SK-N-MC (cell line): ENCODE measurements at regions not wholly inside any gene's neighbourhood (a gene's known extent, or its start where the extent isn't known, plus 50 kb on each side); places are given as distances from the start of the nearest gene placed in this dataset.

Experiments
- DNase-seq: peaks from one replicate; pipeline ENCODE4 v3.0.0-alpha.2; 2011; ENCODE audit warnings: low read depth, low spot score
- H3K27ac ChIP-seq: fragments of 200-600 bp; sonication (generic); 2 replicates; pipeline ENCODE4 v1.5.1; 2016; ENCODE audit warnings: mixed run types
- H3K36me3 ChIP-seq: fragments of 200-600 bp; sonication (generic); 2 replicates; pipeline ENCODE4 v1.6.1; 2017; ENCODE audit warnings: antibody characterized with exemption, low read length, mixed read lengths; ENCODE audit not compliant: insufficient read depth
- H3K4me3 ChIP-seq: fragments of 200-600 bp; sonication (generic); 2 replicates; pipeline ENCODE4 v1.5.1; 2016
- H3K9ac ChIP-seq: fragments of 200-600 bp; sonication (generic); 2 replicates; pipeline ENCODE4 v1.8.0; 2017; ENCODE audit warnings: mixed run types, mixed read lengths; ENCODE audit not compliant: insufficient read length
- H3K9me3 ChIP-seq: fragments of 200-600 bp; sonication (generic); 2 replicates; pipeline ENCODE4 v1.6.1; 2017; ENCODE audit warnings: low read depth, mild to moderate bottlenecking, antibody characterized with exemption, low read length, moderate library complexity, mixed read lengths
- EZH2 ChIP-seq: fragments of 200-600 bp; sonication (generic); IDR thresholded peaks from one replicate; pipeline ENCODE4 v1.6.1; 2017; ENCODE audit warnings: antibody characterized with exemption
- FOXP2 ChIP-seq: optimal IDR thresholded peaks from 2 replicates; pipeline ENCODE3; 2011; ENCODE audit warnings: mild to moderate bottlenecking, moderate library complexity; ENCODE audit not compliant: insufficient read depth; ENCODE audit errors: extremely low read length, control extremely low read depth
- POLR2AphosphoS5 ChIP-seq: IDR thresholded peaks from 2 replicates; pipeline ENCODE4 v1.6.1; 2012; ENCODE audit warnings: mild to moderate bottlenecking, low read depth, low read length, borderline replicate concordance

GRCh38 chr14:98736701-98737338 lies 535.2 kb downstream of the BCL11B start:
- no peaks in the 10 kb centered on the region for H3K9me3 ChIP-seq
- DNase-seq: no peak
- no peak overlapping the region for H3K27ac ChIP-seq
- no peak overlapping the region for H3K4me3 ChIP-seq
- H3K9ac ChIP-seq: no peak overlapping the region
- no peak for TF ChIP-seq FOXP2
- no peak for TF ChIP-seq EZH2
- no peaks in the 10 kb centered on the region for H3K36me3 ChIP-seq

- no peak overlapping the region for H3K9ac ChIP-seq
- TF ChIP-seq EZH2 (no peak), POLR2AphosphoS5 (no peak), FOXP2 (no peak)
- no peak overlapping the region for H3K4me3 ChIP-seq
- H3K9me3 ChIP-seq: no peaks in the 10 kb centered on the region
- no peak overlapping the region for H3K27ac ChIP-seq
- no peaks in the 10 kb centered on the region for H3K36me3 ChIP-seq
- no peak for DNase-seq
Observed at GRCh38 chr14:98741523-98741922, 530.5 kb downstream of the BCL11B start.

- H3K9me3 ChIP-seq: no peaks in the 10 kb centered on the region
- no peaks in the 10 kb centered on the region for H3K36me3 ChIP-seq
- no peak overlapping the region for H3K27ac ChIP-seq
- no peak for DNase-seq
- no peak overlapping the region for H3K9ac ChIP-seq
- no peak overlapping the region for H3K4me3 ChIP-seq
- TF ChIP-seq EZH2: no peak
- no peak for TF ChIP-seq POLR2AphosphoS5
- TF ChIP-seq FOXP2: no peak
Observed at GRCh38 chr14:98742001-98742400, 530.0 kb downstream of the BCL11B start.

- no peak for DNase-seq
- Histone ChIP-seq H3K9me3 (no peaks in the 10 kb centered on the region), H3K9ac (no peak overlapping the region), H3K4me3 (no peak overlapping the region), H3K27ac (no peak overlapping the region), H3K36me3 (no peaks in the 10 kb centered on the region)
- TF ChIP-seq EZH2 (no peak), POLR2AphosphoS5 (no peak), FOXP2 (no peak)
Observed at GRCh38 chr14:98743536-98743935, 528.5 kb downstream of the BCL11B start.

- H3K9ac ChIP-seq: no peak overlapping the region
- no peaks in the 10 kb centered on the region for H3K36me3 ChIP-seq
- no peak for DNase-seq
- H3K27ac ChIP-seq: no peak overlapping the region
- H3K9me3 ChIP-seq: no peaks in the 10 kb centered on the region
- TF ChIP-seq FOXP2: no peak
- TF ChIP-seq POLR2AphosphoS5: no peak
- TF ChIP-seq EZH2: no peak
- H3K4me3 ChIP-seq: no peak overlapping the region
Observed at GRCh38 chr14:98748966-98749365, 523.0 kb downstream of the BCL11B start.

GRCh38 chr14:98751110-98751509 lies 520.9 kb downstream of the BCL11B start:
- Histone ChIP-seq H3K9me3 (peaks cover 4% of the 10 kb centered on the region; the same call in 1 of the 2 replicates), H3K27ac (no peak overlapping the region), H3K36me3 (no peaks in the 10 kb centered on the region), H3K4me3 (no peak overlapping the region), H3K9ac (no peak overlapping the region)
- no peak for TF ChIP-seq EZH2
- TF ChIP-seq FOXP2: no peak
- no peak for TF ChIP-seq POLR2AphosphoS5
- DNase-seq: no peak

- H3K9ac ChIP-seq: no peak overlapping the region
- no peak overlapping the region for H3K4me3 ChIP-seq
- H3K27ac ChIP-seq: no peak overlapping the region
- H3K9me3 ChIP-seq: peaks cover 4% of the 10 kb centered on the region; the same call in 1 of the 2 replicates
- no peak for DNase-seq
- no peaks in the 10 kb centered on the region for H3K36me3 ChIP-seq
- TF ChIP-seq POLR2AphosphoS5 (no peak), EZH2 (no peak), FOXP2 (no peak)
Observed at GRCh38 chr14:98752660-98753059, 519.3 kb downstream of the BCL11B start.

- peaks cover 4% of the 10 kb centered on the region; the same call in 1 of the 2 replicates for H3K9me3 ChIP-seq
- no peak overlapping the region for H3K4me3 ChIP-seq
- TF ChIP-seq FOXP2 (no peak), POLR2AphosphoS5 (no peak), EZH2 (no peak)
- no peak for DNase-seq
- H3K9ac ChIP-seq: no peak overlapping the region
- H3K27ac ChIP-seq: no peak overlapping the region
- H3K36me3 ChIP-seq: no peaks in the 10 kb centered on the region
Observed at GRCh38 chr14:98754343-98755020, 517.5 kb downstream of the BCL11B start.
